OCI-LY3 (cell line): ENCODE measurements at regions not wholly inside any gene's neighbourhood (a gene's known extent, or its start where the extent isn't known, plus 50 kb on each side); places are given as distances from the start of the nearest gene placed in this dataset.

Experiments used
- EZH2phosphoT487 ChIP-seq: fragments of 200-600 bp; shearing (Covaris generic); IDR thresholded peaks from 2 replicates; pipeline ENCODE4 v1.6.1; 2018; ENCODE audit warnings: antibody characterized with exemption, mixed run types, low read depth
- TF ChIP-seq, protein P1 (sequence below): fragments of 200-600, 300-600 bp; sonication (generic); IDR thresholded peaks from 2 replicates; pipeline ENCODE4 v1.5.1; 2014; ENCODE audit warnings: antibody characterized with exemption, low read length, low read depth

DNA sequence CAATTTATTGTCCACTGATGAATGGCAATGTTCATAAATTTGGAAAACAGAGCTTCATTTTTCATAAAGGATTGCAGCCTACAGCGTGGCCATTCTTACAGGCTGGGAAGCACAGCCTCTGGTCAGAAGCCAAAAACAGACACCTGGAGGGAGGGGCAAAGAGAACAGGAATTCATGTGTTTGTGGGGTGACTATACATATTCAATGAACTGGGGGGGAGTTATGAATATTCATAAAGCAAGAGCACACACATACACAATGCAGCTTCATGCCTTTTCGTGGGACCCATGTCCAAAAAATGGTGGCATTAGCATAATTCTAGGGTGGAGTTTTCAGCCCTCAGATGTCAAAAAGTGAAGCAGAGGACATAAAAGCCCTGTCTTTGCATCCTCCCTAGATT is 173.3 kb downstream of the VEGFC start:
- TF ChIP-seq, protein P1, sequence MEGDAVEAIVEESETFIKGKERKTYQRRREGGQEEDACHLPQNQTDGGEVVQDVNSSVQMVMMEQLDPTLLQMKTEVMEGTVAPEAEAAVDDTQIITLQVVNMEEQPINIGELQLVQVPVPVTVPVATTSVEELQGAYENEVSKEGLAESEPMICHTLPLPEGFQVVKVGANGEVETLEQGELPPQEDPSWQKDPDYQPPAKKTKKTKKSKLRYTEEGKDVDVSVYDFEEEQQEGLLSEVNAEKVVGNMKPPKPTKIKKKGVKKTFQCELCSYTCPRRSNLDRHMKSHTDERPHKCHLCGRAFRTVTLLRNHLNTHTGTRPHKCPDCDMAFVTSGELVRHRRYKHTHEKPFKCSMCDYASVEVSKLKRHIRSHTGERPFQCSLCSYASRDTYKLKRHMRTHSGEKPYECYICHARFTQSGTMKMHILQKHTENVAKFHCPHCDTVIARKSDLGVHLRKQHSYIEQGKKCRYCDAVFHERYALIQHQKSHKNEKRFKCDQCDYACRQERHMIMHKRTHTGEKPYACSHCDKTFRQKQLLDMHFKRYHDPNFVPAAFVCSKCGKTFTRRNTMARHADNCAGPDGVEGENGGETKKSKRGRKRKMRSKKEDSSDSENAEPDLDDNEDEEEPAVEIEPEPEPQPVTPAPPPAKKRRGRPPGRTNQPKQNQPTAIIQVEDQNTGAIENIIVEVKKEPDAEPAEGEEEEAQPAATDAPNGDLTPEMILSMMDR, result no peak
- TF ChIP-seq EZH2phosphoT487, result no peak
